ENCODE measurements at regions not wholly inside any gene's neighbourhood (a gene's known extent, or its start where the extent isn't known, plus 50 kb on each side); places are given as distances from the start of the nearest gene placed in this dataset.
"Not testable (repeated sequence)": the region's sequence is repeated elsewhere in the genome, so short reads cannot be mapped to it uniquely, and the experiment has no call there.

DNA sequence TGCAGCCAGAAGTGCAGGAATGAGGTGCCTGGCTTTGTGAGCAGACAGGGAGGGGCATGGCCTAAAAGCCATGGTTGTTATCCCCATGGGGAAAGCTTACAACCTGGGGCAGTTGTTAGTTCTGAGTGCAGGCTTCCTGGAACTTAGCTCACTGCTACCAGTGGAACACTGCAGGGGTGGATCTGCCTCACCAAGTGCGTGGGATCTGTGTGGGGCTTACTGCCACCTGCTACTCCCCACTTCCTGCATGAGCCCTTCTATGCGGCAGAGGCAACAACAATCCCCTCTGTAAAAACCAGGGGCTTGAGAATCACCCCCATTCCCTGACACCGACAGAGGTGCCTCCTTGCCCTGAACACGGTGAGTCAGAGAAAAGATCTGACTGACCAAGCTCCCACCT, 174.6 kb downstream of the SPIN4 start:
- DNase-seq = not testable (repeated sequence)

DNA sequence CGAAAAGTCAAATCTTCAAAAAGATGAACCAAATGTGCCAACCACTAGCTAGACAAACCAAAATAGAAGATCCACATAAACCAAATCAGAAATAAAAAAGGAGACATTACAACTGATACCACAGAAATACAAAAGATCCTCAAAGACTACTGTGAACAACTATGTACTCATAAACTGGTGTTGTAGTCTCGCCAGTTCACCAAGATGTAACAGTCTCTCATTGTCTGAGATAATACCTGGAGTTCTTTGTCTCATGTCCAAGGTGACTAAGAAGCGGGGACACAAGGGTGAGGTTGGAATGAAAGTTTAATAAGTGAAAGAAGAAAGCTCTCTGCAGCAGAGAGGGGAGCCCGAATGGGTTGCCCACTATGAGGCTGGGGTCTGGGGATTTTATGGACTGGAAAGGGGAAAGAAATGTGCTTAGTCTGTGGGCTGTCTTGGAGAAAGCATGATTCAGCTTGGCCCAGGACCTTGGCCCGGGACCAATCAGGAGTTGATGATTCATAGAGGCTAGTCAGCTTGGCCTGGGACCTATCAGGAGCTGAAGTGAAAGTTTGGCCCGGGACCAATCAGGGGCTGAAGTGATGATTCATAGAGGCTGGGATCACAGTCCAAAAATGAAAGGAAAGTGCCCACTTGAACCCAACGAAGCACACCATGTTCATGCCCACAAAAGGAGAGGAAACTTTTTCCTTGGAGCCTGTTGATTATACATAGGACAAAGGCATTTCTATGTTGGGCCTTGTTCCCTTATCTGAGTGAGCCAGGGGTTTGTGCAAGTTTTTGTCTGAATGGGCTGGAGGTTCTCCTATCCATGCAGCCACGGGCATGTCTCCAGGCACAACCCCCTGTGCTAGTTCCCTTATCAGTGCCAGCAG, 177.1 kb downstream of the SPIN4 start:
- not testable (repeated sequence) for DNase-seq

DNA sequence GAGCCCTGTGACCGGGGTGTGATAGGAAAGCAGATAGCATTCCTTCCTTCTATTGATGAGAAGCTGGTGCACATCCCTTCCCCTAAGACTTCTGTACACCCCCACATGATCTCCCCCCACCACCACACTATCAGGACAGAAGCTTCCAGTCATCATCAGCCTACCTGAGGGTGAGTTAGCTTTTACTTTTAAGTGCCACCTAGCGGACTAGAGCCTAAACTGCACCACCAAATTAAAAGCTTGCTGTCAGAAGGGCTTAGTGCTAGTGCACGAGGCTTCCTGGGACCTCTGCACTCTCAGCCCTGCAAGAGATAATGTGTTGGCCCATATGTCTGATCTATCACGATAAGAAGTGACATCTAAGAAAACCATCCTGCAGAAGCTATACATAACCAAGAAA, 181.7 kb downstream of the SPIN4 start:
- not testable (repeated sequence) for DNase-seq

DNA sequence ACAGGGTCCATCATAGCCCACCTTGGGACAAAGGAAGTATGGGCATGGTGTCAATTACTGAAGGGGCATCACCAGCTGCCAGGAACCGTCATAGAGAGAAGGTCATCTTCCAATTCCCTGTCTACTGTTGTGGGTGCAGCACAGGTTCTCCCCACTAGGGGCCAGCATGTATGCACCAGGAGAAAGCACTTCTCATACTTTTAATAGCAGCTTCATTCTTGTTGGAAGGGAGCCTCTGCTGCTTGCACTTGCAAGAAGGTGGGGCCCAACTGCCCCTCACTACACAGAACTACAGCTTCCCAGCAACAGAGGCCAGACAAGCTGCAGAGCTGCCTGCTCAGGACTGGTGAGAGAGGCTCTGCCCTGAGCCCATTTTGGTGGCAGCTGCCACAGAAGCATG, 182.2 kb downstream of the SPIN4 start:
- DNase-seq = not testable (repeated sequence)

DNA sequence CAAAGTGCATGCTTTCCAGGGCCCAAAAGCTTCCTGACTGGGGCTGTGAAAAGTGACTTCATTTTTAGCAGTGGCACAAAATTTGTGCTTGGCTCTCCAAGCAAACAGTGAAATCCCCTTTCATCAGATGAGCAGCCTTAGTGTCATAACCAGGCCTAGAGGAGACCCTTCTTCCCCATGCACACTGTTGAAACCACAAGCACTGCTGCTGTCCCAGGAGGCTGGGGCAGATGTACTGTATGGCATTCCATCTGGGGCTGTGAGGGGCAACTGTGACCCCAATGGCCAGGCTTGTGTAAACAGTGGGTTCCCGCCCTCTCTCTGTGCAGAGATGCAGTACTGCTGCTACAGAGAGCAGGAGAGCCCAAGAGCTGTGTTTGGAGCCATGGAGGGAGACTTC, 184.1 kb downstream of the SPIN4 start:
- not testable (repeated sequence) for DNase-seq

DNA sequence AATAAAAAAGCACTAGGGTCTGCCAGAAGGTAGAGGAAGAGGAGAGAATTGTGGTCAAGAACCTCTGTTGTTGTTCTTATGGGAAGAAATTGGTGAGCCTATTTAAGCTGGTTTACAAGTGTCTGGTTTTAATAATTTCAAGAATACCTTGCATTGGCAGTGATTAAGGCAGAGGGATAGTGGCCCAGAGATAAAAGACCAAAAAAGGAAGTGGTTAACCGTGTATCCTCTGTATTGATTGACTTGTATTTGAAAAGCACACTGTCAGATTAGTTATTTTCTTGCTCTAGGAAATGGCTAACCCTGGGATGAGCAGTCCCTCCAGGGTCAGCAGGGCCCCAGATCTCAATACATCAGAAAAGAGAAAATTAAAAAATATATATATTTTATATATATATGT, 190.1 kb downstream of the SPIN4 start:
- DNase-seq = not testable (repeated sequence)

DNA sequence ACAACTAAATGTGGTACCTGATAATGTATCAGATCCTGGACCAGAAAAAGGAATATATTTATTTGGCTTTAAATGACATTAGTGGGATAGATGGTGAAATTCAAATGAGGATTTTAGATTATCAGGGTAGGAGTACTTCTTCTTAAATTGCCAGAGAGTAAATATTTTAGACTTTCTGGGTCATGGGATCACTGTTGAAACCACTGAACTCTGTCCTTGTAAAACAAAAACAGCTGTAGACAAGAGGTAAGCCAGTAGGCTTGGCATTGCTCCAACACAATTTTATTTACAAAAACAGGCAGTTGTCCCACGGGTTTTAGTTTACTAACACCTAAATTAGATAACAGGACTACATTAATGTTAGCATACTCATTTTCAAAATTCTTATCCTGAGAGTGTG, 190.8 kb downstream of the SPIN4 start:
- DNase-seq = not testable (repeated sequence)

DNA sequence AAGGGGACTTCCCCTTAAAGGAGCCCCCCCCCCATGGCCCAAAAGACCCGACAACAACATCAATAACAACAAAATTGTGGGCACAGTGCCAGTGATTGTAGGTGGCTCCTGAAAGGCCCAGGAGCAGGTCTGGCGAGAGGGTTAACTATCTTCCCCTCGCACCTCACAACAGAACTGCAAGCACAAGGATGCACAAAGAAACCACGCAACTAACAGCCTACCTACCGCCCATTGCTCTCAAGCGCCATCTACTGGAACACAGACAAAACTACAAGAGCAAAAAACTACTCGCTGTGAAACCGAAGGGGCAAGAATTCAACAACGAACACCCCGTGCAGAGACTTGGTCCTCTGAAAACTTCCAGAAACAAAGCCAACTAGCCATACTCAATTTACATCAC, 205.6 kb downstream of the SPIN4 start:
- not testable (repeated sequence) for DNase-seq

DNA sequence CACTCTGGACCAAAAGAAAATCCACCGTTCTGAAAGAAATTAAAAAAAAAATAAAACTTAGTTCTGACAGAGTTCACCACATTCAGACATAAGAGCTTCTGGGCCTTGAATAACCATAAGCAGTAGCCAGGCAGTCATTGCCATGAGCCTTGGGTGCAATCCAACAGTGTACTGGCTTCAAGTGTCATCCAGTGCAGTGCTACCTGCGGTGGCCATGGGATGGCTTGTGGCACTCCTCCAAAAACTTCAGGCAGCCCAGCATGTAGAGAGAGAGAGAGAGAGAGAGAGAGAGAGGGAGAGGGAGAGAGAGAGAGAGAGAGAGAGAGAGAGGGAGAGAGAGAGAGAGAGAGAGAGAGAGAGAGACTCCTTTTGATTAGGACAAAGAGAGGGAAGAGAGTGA, 208.5 kb downstream of the SPIN4 start:
- DNase-seq = not testable (repeated sequence)

DNA sequence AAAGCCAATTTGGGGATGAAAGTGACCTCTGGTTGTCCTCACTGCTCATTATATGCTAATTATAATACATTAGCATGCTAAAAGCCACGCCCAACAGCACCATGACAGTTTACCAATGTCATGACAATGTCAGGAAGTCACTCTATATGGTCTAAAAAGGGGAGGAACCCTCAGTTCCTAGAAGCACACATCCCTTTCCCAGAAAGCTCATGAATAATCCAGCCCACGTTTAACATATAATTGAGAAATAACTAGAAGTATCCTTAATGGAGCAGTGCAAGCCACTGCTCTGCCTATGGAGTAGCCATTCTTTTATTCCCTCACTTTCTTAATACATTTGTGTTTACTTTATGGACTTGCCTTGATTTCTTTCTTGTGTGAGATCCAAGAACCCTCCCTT, 215.3 kb downstream of the SPIN4 start:
- DNase-seq = not testable (repeated sequence)

DNA sequence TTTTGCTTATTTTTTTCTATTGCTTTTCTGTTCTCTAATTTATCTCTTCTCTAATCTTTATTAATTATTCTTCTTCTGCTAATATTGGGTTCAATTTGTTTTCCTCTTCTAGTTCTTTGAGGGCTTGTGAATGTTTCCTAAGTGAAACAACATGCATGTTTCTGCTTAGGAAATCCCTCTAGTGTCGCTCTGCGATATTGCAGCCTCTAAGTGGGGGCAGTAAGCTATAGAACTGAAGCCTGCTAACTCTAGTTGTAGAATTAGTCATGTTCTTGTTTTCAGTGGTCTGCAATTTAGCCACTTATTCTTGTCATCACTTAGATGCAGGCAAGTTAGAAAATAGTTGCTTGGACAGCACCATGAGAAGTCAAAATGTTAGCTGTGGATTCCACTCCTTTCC, 222.6 kb downstream of the SPIN4 start:
- DNase-seq = peak; percentile 12 to 19

DNA sequence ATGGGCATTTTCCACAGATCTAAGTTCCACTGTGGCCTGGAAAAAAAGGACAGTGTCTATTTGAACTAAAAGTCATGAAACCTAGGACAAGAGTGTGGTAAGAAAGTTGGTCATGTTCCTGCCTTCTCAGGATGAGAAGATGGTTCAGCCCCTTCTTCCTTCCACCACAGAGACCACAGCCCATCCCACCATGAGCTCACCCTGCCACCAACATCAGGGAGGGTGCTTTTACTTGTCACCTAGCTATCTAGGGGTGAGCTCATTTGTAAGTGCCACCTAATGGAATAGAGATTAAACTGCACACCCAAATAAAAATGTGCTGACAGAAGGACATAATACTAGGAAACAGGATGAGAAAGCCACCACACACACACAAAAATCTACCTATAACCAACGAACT, 235.9 kb downstream of the SPIN4 start:
- DNase-seq = no peak

DNA sequence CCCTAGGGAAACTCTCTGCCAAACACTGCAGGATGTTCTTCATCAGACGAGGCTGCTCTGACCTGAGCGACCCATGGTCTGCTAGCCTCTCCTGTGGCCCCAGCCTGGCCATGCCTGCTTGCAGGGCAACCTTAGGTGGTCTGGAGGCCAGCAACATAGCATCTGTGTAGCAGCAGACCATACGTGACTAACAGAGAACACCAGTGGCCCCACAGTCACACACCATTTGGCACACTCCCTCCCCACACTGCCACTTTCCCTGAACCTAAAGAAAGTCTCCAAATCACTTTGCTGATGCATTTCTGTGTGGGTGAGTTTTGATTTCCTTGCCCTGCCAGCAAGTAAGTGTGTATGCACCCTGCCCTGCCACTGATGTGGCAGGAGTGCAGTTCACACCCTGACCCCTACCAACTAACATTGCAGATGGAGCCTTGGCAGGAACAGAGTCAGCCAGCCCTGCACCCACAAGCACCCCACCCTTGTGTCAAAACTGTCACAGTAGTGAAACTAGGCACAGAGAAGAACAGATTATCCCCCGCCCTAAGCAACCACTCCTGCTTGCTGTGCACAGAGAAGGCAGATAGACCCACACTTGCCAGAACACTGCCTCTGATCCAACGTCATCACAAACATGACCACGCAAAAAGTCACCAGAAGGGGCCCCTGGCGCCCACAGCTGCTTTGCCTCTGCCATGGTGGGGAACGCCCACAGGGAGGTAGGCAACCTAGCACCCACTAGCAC, 249.1 kb downstream of the SPIN4 start:
- no peak for DNase-seq

DNA sequence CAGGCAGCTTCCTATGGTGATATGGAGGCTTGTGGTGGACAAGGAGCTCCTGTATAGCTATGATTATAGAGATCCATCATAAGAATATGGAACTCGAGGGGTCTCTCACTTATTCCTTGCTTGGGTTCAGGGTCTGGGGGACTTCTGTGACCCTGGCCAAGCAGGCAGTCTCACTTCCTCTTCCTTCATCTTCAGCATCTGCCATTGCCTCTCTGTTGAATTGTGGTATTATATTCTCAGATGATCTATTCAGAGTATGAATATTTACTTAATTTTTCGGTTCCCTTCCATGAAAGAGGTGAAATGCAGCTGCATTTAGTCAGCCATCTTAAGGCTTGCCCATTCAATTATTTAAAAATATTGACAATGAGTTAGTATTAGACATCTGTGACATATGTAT, 292.9 kb downstream of the SPIN4 start:
- no peak for DNase-seq

DNA sequence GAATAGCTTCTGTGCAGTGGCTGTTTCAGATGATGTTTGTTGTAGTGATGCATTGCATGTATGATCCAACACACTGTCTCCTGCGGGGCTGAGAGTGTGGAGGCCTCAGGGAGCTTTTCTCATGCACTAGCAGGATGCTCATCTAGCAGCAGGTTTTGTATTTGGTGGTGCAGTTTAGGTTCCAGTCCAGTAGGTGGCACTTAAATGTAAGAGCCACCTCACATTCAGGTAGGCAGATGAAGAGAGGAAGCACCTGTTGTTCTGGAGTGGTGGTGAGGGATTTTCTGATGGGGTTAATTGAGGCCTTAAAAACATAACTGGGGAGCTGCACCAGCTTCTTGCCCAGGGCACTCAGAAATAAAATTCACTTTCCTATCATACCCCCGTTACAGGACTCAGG, 300.9 kb downstream of the SPIN4 start:
- no peak for DNase-seq

DNA sequence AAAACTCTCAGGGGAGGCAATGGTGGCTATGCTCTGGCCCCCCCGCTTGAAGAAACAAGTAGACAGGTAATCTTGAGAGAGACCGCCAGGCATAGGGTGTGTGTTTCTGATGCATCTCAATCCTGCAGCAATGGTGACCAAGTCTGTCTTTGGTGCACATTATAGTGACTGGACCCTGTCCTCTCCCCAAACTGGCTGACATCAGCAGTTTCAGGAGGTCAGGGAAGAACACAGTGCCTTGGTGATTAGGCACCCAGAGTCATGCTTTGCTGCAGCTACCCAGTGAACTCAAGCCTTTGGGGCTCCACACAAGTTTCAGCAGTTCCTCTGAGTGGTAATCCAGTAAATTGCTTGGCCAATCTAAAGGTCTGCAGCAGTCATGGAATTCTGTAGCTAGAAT, 318.3 kb downstream of the SPIN4 start:
- DNase-seq = no peak

DNA sequence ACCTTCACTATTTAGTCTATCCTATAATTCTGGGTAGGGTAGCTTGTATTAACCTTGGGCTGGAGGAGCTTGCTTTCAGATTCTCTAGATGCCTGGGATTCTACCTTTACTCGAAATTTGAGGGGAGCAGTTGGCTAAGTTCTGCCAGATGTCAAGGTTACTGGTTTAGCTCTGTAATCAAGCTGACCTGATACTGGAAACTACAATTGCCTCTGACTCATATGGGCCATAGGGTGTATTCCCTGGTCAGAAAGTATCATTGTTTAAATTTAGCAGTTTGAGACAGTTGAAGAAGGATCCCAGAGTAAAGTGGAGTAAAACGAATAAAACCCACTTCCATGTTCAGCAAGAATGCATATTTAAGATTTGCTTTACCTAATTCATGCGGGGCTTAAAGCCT, 337.6 kb downstream of the SPIN4 start:
- no peak for DNase-seq

DNA sequence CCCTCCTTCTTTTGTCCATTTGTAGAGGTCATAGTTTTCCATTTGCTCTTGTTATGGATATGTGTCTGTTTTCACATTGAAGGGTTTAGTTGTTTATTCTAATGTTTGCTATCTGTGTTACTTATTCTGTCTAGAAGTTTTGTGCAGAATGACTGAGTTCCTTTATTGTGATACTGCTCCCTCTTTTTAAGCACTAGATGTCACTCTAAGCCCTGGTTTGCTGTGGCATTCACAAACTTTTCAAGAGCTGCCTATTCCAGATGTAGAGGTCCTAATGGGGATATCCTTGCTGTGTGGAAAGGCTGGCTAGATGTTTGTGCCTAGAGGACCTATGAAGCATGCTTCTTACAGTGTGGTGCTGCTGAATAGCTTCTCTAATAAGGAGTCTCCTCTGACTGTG, 338.6 kb downstream of the SPIN4 start:
- DNase-seq = no peak

DNA sequence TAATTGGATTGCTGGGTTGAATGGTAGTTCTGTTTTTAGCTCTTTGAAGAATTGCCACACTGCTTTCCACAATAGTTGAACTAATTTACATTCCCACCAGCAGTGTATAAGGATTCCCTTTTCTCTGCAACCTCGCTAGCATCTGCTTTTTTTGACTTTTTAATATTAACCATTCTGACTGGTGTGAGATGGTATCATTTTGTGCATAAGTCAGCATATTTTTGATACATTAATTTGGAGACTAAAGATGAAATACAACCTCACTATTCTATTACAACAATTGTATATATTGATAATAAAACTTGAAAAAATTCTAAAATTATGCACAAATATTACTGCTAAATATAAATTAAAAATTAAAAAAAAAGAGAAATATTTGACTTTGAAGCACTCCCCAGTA, 350.9 kb downstream of the SPIN4 start:
- DNase-seq = not testable (repeated sequence)
